GM18868 (cell line): ENCODE measurements at regions not wholly inside any gene's neighbourhood (a gene's known extent, or its start where the extent isn't known, plus 50 kb on each side); places are given as distances from the start of the nearest gene placed in this dataset.
A peak's percentile ranks its signal among the peaks of the same experiment; 100 is the strongest.
"Not testable (repeated sequence)": the region's sequence is repeated elsewhere in the genome, so short reads cannot be mapped to it uniquely, and the experiment has no call there.

Experiments used
- ATAC-seq: cut with Tn5 transposase; IDR thresholded peaks from one replicate; pipeline ENCODE4 v1.9.1; 2021; ENCODE audit warnings: mild to moderate bottlenecking, moderate library complexity; ENCODE audit not compliant: unreplicated experiment

GRCh38 chr6:105677671-105678475, 275.0 kb upstream of the PREP start:
- no peak for ATAC-seq

GRCh38 chr6:105676857-105677256, 274.0 kb upstream of the PREP start:
- ATAC-seq, result no peak

- ATAC-seq, result peak; percentile 50
These were observed 273.0 kb upstream of the PREP start for GRCh38 chr6:105675715-105676397.

- not testable (repeated sequence) for ATAC-seq
These were observed 270.1 kb upstream of the PREP start for GRCh38 chr6:105672856-105673538.

- ATAC-seq, result no peak
These were observed 266.4 kb upstream of the PREP start for GRCh38 chr6:105669232-105669631.

GRCh38 chr6:105667056-105667455, 264.2 kb upstream of the PREP start:
- ATAC-seq, result no peak

- ATAC-seq, result no peak
These were observed 262.0 kb upstream of the PREP start for GRCh38 chr6:105664931-105665330.

GRCh38 chr6:105651969-105652368, 249.1 kb upstream of the PREP start:
- ATAC-seq, result no peak

GRCh38 chr6:105650347-105650746, 247.5 kb upstream of the PREP start:
- no peak for ATAC-seq

- no peak for ATAC-seq
These were observed 246.3 kb upstream of the PREP start for GRCh38 chr6:105649192-105649591.

GRCh38 chr6:105648276-105648675, 245.4 kb upstream of the PREP start:
- ATAC-seq, result no peak

- ATAC-seq, result peak; percentile 94
These were observed 243.5 kb upstream of the PREP start for GRCh38 chr6:105646391-105646867.

- no peak for ATAC-seq
These were observed 243.1 kb upstream of the PREP start for GRCh38 chr6:105645958-105646357.

GRCh38 chr6:105645156-105645555, 242.3 kb upstream of the PREP start:
- ATAC-seq, result no peak

GRCh38 chr6:105644691-105645090, 241.8 kb upstream of the PREP start:
- ATAC-seq, result no peak

GRCh38 chr6:105644073-105644489, 241.2 kb upstream of the PREP start:
- no peak for ATAC-seq

- ATAC-seq, result no peak
These were observed 239.8 kb upstream of the PREP start for GRCh38 chr6:105642708-105643107.

GRCh38 chr6:105641504-105641903, 238.6 kb upstream of the PREP start:
- ATAC-seq, result no peak

GRCh38 chr6:105639124-105639523, 236.2 kb upstream of the PREP start:
- ATAC-seq, result no peak

GRCh38 chr6:105633814-105634213, 230.9 kb upstream of the PREP start:
- no peak for ATAC-seq

- no peak for ATAC-seq
These were observed 225.4 kb upstream of the PREP start for GRCh38 chr6:105628156-105628860.
